Rectal smooth muscle tissue (tissue), 1 donor: ENCODE measurements at regions not wholly inside any gene's neighbourhood (a gene's known extent, or its start where the extent isn't known, plus 50 kb on each side); places are given as distances from the start of the nearest gene placed in this dataset.

ENCODE experiments used
- H3K27ac ChIP-seq: one replicate; pipeline ENCODE4 v1.7.0; 2013; ENCODE audit warnings: low read depth, low read length, inconsistent platforms
- H3K27me3 ChIP-seq: one replicate; pipeline ENCODE4 v1.7.0; 2013; ENCODE audit warnings: low read length; ENCODE audit not compliant: control insufficient read depth, insufficient read depth
- H3K36me3 ChIP-seq: one replicate; pipeline ENCODE4 v1.7.0; 2013; ENCODE audit warnings: low read length; ENCODE audit not compliant: control insufficient read depth, insufficient read depth
- H3K4me1 ChIP-seq: one replicate; pipeline ENCODE4 v1.7.0; 2013; ENCODE audit warnings: low read length; ENCODE audit not compliant: control insufficient read depth, insufficient read depth
- H3K4me3 ChIP-seq: one replicate; pipeline ENCODE4 v1.7.0; 2013; ENCODE audit warnings: low read length
- H3K9ac ChIP-seq: one replicate; pipeline ENCODE4 v1.7.0; 2013; ENCODE audit warnings: low read length

DNA sequence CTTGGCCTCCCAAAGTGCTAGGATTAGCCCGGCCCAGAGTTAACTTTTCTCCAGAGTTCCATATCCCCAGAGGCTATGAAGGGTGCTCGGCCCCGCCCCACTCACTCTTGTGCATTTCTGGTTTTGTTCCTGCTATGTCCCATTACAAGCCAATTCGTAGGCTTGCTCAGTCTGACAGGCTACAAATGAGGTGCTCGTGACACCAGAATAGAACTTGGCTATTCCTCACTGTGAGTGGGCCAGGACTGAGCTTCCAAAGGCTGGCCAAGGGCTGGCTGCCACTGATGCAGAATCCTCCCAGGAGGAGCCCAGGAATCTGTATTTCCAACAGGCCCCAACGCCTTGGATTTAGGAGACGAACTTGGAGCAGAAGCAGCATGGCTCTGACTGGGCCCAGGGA is 282.7 kb upstream of the C2CD4B start:
- Histone ChIP-seq H3K4me1 (no peaks in the 10 kb centered on the region), H3K36me3 (no peaks in the 10 kb centered on the region), H3K4me3 (no peak overlapping the region), H3K9ac (no peak overlapping the region), H3K27ac (no peak overlapping the region), H3K27me3 (no peaks in the 10 kb centered on the region)

- Histone ChIP-seq H3K27me3 (no peaks in the 10 kb centered on the region), H3K9ac (no peak overlapping the region), H3K4me3 (no peak overlapping the region), H3K4me1 (no peaks in the 10 kb centered on the region), H3K36me3 (no peaks in the 10 kb centered on the region), H3K27ac (no peak overlapping the region)
These were observed 284.6 kb upstream of the C2CD4B start for GRCh38 chr15:62449638-62450037.

- no peak overlapping the region for H3K4me3 ChIP-seq
- H3K27me3 ChIP-seq = no peaks in the 10 kb centered on the region
- H3K9ac ChIP-seq = no peak overlapping the region
- H3K27ac ChIP-seq = no peak overlapping the region
- H3K4me1 ChIP-seq = no peaks in the 10 kb centered on the region
- no peaks in the 10 kb centered on the region for H3K36me3 ChIP-seq
These were observed 285.0 kb upstream of the C2CD4B start for GRCh38 chr15:62450061-62450460.

DNA sequence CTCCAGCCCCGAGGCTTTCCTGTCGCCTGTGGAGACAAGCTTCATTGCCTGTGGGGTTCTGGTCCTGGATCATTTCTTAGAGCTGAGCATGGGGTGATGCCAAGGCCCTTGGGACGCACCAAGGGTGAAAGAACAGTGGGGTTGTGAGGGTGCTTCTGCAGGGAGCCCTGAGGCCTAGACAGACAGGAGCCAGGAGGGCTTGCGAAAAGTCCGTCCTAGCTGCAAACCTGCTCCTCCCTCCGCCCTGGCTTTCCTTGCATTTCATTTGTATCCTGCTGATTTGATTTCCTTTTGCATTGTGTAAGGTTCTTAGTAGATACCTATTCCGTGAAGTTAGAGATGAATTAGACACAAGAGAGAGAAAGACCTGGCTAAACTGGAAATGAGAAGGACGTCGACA is 286.9 kb upstream of the C2CD4B start:
- Histone ChIP-seq H3K27ac (no peak overlapping the region), H3K27me3 (no peaks in the 10 kb centered on the region), H3K4me1 (peaks cover 8% of the 10 kb centered on the region), H3K9ac (no peak overlapping the region), H3K36me3 (no peaks in the 10 kb centered on the region), H3K4me3 (no peak overlapping the region)

GRCh38 chr15:62452667-62453066 is 287.6 kb upstream of the C2CD4B start:
- Histone ChIP-seq H3K27ac (no peak overlapping the region), H3K36me3 (no peaks in the 10 kb centered on the region), H3K9ac (no peak overlapping the region), H3K4me1 (peaks cover 8% of the 10 kb centered on the region), H3K4me3 (no peak overlapping the region), H3K27me3 (no peaks in the 10 kb centered on the region)

DNA sequence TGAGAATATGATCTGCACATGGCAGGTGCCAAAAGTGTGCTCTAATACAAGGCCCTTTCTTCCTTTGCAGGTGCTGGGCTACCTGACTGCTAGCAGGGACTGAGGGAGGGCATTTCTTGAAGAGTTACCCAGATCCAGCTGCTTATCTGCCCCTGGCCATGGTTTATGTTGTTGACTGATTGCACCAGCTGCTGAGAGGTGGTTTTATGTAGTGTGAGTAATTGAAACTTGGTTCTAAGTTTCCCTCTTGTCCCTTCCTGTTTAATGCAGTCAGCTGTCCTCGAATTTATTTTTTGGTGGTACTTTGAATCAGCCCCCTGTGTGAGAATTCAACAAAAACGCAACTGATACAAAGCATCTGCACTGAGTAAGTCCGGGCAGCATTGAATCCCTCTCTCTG is 288.3 kb upstream of the C2CD4B start:
- H3K27me3 ChIP-seq = no peaks in the 10 kb centered on the region
- H3K4me3 ChIP-seq = no peak overlapping the region
- peaks cover 8% of the 10 kb centered on the region for H3K4me1 ChIP-seq
- no peaks in the 10 kb centered on the region for H3K36me3 ChIP-seq
- no peak overlapping the region for H3K9ac ChIP-seq
- H3K27ac ChIP-seq = no peak overlapping the region

GRCh38 chr15:62453981-62454380 is 288.9 kb upstream of the C2CD4B start:
- H3K27ac ChIP-seq = no peak overlapping the region
- no peaks in the 10 kb centered on the region for H3K36me3 ChIP-seq
- H3K27me3 ChIP-seq = no peaks in the 10 kb centered on the region
- H3K4me1 ChIP-seq = peaks cover 8% of the 10 kb centered on the region
- no peak overlapping the region for H3K9ac ChIP-seq
- no peak overlapping the region for H3K4me3 ChIP-seq

- H3K27ac ChIP-seq = no peak overlapping the region
- H3K27me3 ChIP-seq = no peaks in the 10 kb centered on the region
- H3K9ac ChIP-seq = no peak overlapping the region
- no peak overlapping the region for H3K4me3 ChIP-seq
- no peaks in the 10 kb centered on the region for H3K36me3 ChIP-seq
- H3K4me1 ChIP-seq = peaks cover 8% of the 10 kb centered on the region
These were observed 289.6 kb upstream of the C2CD4B start for GRCh38 chr15:62454567-62455172.

GRCh38 chr15:62455441-62455921 is 290.4 kb upstream of the C2CD4B start:
- Histone ChIP-seq H3K4me3 (no peak overlapping the region), H3K27ac (no peak overlapping the region), H3K9ac (no peak overlapping the region), H3K27me3 (no peaks in the 10 kb centered on the region), H3K36me3 (no peaks in the 10 kb centered on the region), H3K4me1 (peaks cover 8% of the 10 kb centered on the region)

DNA sequence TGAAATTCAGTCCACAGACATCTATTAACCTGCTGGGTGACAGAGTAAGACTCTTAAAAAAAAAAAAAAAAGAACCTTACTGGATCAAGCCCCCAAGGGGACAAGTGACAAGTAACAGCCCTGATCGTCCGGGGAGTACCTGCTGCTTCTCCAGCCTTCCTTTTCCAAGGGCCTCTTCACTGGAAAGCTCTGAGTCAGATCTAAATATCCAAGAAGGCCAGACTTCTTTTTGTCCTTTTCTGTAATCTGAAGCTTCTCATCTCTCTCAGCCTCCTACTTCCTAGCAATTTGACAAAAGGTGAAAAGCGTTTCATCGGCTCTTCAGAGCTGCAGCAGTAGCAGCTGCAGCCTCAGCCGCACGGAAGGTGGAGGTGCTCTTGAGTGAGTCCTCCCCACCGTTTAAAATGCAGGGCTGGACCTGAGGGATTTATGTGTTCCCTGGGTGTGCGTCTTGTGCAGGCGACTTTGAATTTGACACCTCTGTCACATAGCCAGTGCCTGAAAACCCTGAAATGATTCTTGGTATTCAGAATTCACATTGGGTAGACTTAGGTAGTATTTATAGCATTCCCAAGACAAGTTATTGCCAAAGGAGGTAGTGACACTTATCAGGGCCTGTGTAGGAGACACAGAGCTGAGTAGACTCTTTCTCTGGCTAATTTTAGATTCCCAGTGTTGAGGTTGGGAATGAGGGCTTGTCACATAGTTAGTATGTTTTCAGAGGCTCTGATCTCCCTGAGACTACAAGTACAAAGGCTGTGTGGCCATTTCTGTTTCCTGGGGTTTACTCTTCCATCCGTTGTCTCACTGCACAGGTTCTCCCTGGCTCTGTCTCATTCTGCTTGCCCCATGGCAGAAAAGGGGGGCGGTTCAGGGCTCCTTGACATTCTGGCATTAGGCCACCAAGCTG is 291.2 kb upstream of the C2CD4B start:
- H3K27ac ChIP-seq = peak overlapping the region; percentile 33
- H3K36me3 ChIP-seq = no peaks in the 10 kb centered on the region
- H3K9ac ChIP-seq = no peak overlapping the region
- peaks cover 8% of the 10 kb centered on the region for H3K4me1 ChIP-seq
- no peaks in the 10 kb centered on the region for H3K27me3 ChIP-seq
- no peak overlapping the region for H3K4me3 ChIP-seq

GRCh38 chr15:62457100-62457499 is 292.0 kb upstream of the C2CD4B start:
- Histone ChIP-seq H3K9ac (no peak overlapping the region), H3K27ac (peak overlapping the region; percentile 33), H3K36me3 (no peaks in the 10 kb centered on the region), H3K27me3 (no peaks in the 10 kb centered on the region), H3K4me1 (peaks cover 8% of the 10 kb centered on the region), H3K4me3 (no peak overlapping the region)

GRCh38 chr15:62459875-62460274 is 294.8 kb upstream of the C2CD4B start:
- H3K4me3 ChIP-seq = no peak overlapping the region
- no peak overlapping the region for H3K9ac ChIP-seq
- H3K27ac ChIP-seq = no peak overlapping the region
- H3K27me3 ChIP-seq = no peaks in the 10 kb centered on the region
- no peaks in the 10 kb centered on the region for H3K36me3 ChIP-seq
- peaks cover 11% of the 10 kb centered on the region for H3K4me1 ChIP-seq

GRCh38 chr15:62462268-62462667 is 297.2 kb upstream of the C2CD4B start:
- Histone ChIP-seq H3K4me3 (no peak overlapping the region), H3K9ac (no peak overlapping the region), H3K36me3 (no peaks in the 10 kb centered on the region), H3K4me1 (peaks cover 2% of the 10 kb centered on the region), H3K27me3 (no peaks in the 10 kb centered on the region), H3K27ac (no peak overlapping the region)
